Smooth muscle cell (in vitro differentiated cells): ENCODE measurements at regions not wholly inside any gene's neighbourhood (a gene's known extent, or its start where the extent isn't known, plus 50 kb on each side); places are given as distances from the start of the nearest gene placed in this dataset.

Experiments
- DNase-seq: peaks from one replicate; lab custom pipeline; 2025; ENCODE audit not compliant: unreplicated experiment; lab: John Stamatoyannopoulos, UW
- H2AFZ ChIP-seq: fragments of 200-600 bp; sonication (generic); 2 replicates; pipeline ENCODE4 v1.6.0; 2016; ENCODE audit warnings: antibody characterized with exemption, low read depth, mild to moderate bottlenecking
- H3F3A ChIP-seq: fragments of 200-600 bp; sonication (generic); 2 replicates; pipeline ENCODE4 v1.6.0; 2017; ENCODE audit warnings: antibody characterized with exemption, low read depth
- H3K27ac ChIP-seq: fragments of 200-600 bp; sonication (generic); 2 replicates; pipeline ENCODE4 v1.5.1; 2016; ENCODE audit warnings: low read depth, mild to moderate bottlenecking
- H3K27me3 ChIP-seq: fragments of 200-600 bp; sonication (generic); 2 replicates; pipeline ENCODE4 v1.6.1; 2016; ENCODE audit warnings: low read depth, mild to moderate bottlenecking
- H3K36me3 ChIP-seq: fragments of 200-600 bp; sonication (generic); 2 replicates; pipeline ENCODE4 v1.5.1; 2016; ENCODE audit warnings: low read depth
- H3K4me1 ChIP-seq: fragments of 200-600 bp; sonication (generic); 2 replicates; pipeline ENCODE4 v1.5.1; 2016; ENCODE audit warnings: low read depth
- H3K4me2 ChIP-seq: fragments of 200-600 bp; sonication (generic); 2 replicates; pipeline ENCODE4 v1.6.0; 2016; ENCODE audit warnings: mild to moderate bottlenecking
- H3K4me3 ChIP-seq: fragments of 200-600 bp; sonication (generic); 2 replicates; pipeline ENCODE4 v1.5.1; 2016; ENCODE audit warnings: mild to moderate bottlenecking
- H3K79me2 ChIP-seq: fragments of 200-600 bp; sonication (generic); 2 replicates; pipeline ENCODE4 v1.6.0; 2016; ENCODE audit warnings: low read depth, mild to moderate bottlenecking
- H3K9ac ChIP-seq: fragments of 200-600 bp; sonication (generic); 2 replicates; pipeline ENCODE4 v1.6.0; 2016; ENCODE audit warnings: low read depth
- H3K9me3 ChIP-seq: fragments of 200-600 bp; sonication (generic); replicated peaks from 2 replicates; pipeline ENCODE4 v1.5.1; 2016; ENCODE audit warnings: low read depth
- H4K20me1 ChIP-seq: fragments of 200-600 bp; sonication (generic); 2 replicates; pipeline ENCODE4 v1.6.0; 2016; ENCODE audit warnings: low read depth
- WGBS: methylation state at CpG from one replicate; pipeline ENCODE4 v1.1.7; 2016; ENCODE audit warnings: low lambda C conversion rate; 5-methylcytosine and 5-hydroxymethylcytosine counted together
- TF ChIP-seq, protein P1 (sequence below): fragments of 200-600 bp; sonication (generic); IDR thresholded peaks from 2 replicates; pipeline ENCODE4 v1.5.1; 2017; ENCODE audit warnings: borderline replicate concordance, mild to moderate bottlenecking, antibody characterized with exemption; ENCODE audit not compliant: insufficient read depth, poor library complexity, severe bottlenecking

DNA sequence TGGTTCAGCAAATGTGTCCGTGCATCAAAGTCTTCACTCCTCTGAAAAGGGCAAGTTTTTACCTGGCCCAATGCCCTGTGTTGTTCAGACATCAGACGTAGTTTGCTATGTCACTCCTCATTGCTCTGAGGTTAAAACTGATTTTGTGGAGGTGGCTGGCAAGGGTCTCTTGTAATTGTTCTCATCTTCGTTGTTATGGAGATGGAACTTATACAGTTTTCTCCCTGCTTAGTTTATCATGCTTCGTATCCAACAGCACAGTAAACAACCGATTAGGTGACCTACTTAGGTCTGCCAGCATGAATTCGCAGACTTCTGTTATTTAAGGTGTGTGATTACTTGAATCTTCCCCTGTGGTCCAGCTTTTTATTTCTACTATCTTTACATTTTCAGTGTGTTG, 274.1 kb upstream of the SMIM30 start:
- no peaks in the 10 kb centered on the region for H3K27me3 ChIP-seq
- H3K27ac ChIP-seq, result no peak overlapping the region
- no peaks in the 10 kb centered on the region for H3F3A ChIP-seq
- H2AFZ ChIP-seq, result no peak overlapping the region
- WGBS, result 88% methylated on average over 6 of the region's 6 CpGs
- H4K20me1 ChIP-seq, result no peaks in the 10 kb centered on the region
- no peaks in the 10 kb centered on the region for H3K36me3 ChIP-seq
- H3K4me1 ChIP-seq, result no peaks in the 10 kb centered on the region
- H3K4me3 ChIP-seq, result no peak overlapping the region
- no peaks in the 10 kb centered on the region for H3K9me3 ChIP-seq
- H3K79me2 ChIP-seq, result no peaks in the 10 kb centered on the region
- H3K4me2 ChIP-seq, result no peak overlapping the region
- TF ChIP-seq, protein P1, sequence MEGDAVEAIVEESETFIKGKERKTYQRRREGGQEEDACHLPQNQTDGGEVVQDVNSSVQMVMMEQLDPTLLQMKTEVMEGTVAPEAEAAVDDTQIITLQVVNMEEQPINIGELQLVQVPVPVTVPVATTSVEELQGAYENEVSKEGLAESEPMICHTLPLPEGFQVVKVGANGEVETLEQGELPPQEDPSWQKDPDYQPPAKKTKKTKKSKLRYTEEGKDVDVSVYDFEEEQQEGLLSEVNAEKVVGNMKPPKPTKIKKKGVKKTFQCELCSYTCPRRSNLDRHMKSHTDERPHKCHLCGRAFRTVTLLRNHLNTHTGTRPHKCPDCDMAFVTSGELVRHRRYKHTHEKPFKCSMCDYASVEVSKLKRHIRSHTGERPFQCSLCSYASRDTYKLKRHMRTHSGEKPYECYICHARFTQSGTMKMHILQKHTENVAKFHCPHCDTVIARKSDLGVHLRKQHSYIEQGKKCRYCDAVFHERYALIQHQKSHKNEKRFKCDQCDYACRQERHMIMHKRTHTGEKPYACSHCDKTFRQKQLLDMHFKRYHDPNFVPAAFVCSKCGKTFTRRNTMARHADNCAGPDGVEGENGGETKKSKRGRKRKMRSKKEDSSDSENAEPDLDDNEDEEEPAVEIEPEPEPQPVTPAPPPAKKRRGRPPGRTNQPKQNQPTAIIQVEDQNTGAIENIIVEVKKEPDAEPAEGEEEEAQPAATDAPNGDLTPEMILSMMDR, result no peak
- DNase-seq, result no peak
- H3K9ac ChIP-seq, result no peak overlapping the region

DNA sequence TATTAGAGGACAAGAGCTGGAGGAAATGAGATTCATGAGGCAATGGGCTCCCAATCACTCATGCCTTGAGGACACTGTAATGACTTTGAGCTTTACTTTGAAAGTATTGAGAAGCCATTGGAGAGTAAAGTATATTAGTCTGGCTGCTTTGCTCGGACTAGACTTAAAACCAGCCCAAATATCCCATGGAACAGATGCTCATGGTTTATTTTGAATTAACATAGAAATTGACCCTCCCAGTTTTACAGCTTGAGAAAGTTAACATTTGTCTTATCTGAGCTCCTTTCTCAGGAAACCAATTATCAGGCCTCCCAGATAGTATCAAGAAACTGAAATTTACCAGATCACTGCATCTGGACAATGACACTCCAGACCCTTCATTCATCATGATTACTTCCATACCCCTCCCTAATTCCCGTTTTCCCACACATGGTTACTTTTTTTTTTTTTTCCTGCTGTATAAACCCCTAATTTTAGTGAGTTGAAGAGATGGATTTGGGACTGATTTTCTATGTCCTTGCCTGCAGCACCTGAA, 270.8 kb upstream of the SMIM30 start:
- no peaks in the 10 kb centered on the region for H3K36me3 ChIP-seq
- H3K9me3 ChIP-seq, result no peaks in the 10 kb centered on the region
- no peaks in the 10 kb centered on the region for H3K79me2 ChIP-seq
- no peaks in the 10 kb centered on the region for H3K4me1 ChIP-seq
- no peak overlapping the region for H3K4me3 ChIP-seq
- no peak overlapping the region for H3K27ac ChIP-seq
- TF ChIP-seq, protein P1, result no peak
- no peak overlapping the region for H3K4me2 ChIP-seq
- WGBS, result 72% methylated on average over 2 of the region's 2 CpGs
- H4K20me1 ChIP-seq, result no peaks in the 10 kb centered on the region
- H3F3A ChIP-seq, result no peaks in the 10 kb centered on the region
- H2AFZ ChIP-seq, result no peak overlapping the region
- no peak overlapping the region for H3K9ac ChIP-seq
- no peak for DNase-seq
- H3K27me3 ChIP-seq, result no peaks in the 10 kb centered on the region

DNA sequence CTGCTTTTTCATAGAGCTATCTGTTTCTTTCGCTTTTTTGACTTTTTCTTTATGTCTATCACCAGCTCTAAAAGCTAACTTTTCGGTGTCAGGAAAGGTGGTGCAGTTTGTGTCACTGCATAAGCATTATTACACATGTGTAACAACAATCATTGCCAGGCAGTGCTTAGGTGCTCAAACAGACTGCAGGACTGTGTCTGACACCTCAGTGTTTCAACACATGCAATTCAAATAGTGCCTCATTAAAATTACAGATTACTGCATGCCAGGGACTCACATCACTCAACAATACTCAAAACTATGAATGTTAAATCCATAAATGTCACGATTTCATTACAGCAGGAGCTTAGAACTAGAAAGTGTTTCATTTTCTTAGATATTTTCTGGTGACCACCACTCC, 265.3 kb upstream of the SMIM30 start:
- H3K4me1 ChIP-seq, result no peaks in the 10 kb centered on the region
- H3F3A ChIP-seq, result no peaks in the 10 kb centered on the region
- no peaks in the 10 kb centered on the region for H3K79me2 ChIP-seq
- no peak overlapping the region for H3K4me2 ChIP-seq
- H3K9ac ChIP-seq, result no peak overlapping the region
- H4K20me1 ChIP-seq, result no peaks in the 10 kb centered on the region
- H3K27ac ChIP-seq, result no peak overlapping the region
- WGBS, result 81% methylated on average over 3 of the region's 3 CpGs
- no peak overlapping the region for H2AFZ ChIP-seq
- no peaks in the 10 kb centered on the region for H3K27me3 ChIP-seq
- DNase-seq, result no peak
- TF ChIP-seq, protein P1, result no peak
- no peak overlapping the region for H3K4me3 ChIP-seq
- no peaks in the 10 kb centered on the region for H3K9me3 ChIP-seq
- H3K36me3 ChIP-seq, result no peaks in the 10 kb centered on the region

DNA sequence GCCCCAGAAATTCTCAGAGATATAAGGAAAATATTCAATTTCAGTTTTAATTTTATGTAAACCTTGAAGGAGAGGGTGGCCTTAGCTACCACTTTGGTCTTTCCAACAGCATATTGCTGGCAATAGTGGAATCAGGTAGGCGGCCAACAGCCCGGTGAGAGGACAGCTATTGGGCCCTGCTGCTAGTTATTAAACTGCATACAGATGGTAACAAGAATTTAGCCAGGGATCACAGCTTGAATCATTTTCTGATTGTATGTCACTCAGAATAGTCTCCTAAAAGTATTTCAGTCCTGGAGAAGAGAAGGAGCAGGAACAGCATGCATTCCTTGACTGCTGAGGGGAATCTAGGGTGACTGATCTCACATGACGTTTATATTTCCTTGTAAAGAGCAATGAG, 261.4 kb upstream of the SMIM30 start:
- Histone ChIP-seq H3K4me3 (no peak overlapping the region), H3F3A (no peaks in the 10 kb centered on the region), H3K9ac (no peak overlapping the region), H3K4me2 (no peak overlapping the region), H2AFZ (no peak overlapping the region), H3K27me3 (no peaks in the 10 kb centered on the region), H3K4me1 (no peaks in the 10 kb centered on the region), H3K36me3 (no peaks in the 10 kb centered on the region), H3K27ac (no peak overlapping the region), H3K9me3 (no peaks in the 10 kb centered on the region), H3K79me2 (no peaks in the 10 kb centered on the region), H4K20me1 (no peaks in the 10 kb centered on the region)
- TF ChIP-seq, protein P1, result no peak
- DNase-seq, result no peak
- WGBS, result 83% methylated on average over 3 of the region's 3 CpGs
